C4-2B (cell line): ENCODE measurements at regions not wholly inside any gene's neighbourhood (a gene's known extent, or its start where the extent isn't known, plus 50 kb on each side); places are given as distances from the start of the nearest gene placed in this dataset.

Experiments used
- ZFX ChIP-seq: fragments of 450-650 bp; IDR thresholded peaks from 2 replicates; pipeline ENCODE4 v1.6.1; 2017
- TF ChIP-seq, protein P1 (sequence below): fragments of 450-650 bp; conservative IDR thresholded peaks from 2 replicates; pipeline ENCODE4 v1.5.1; 2017; ENCODE audit warnings: mild to moderate bottlenecking

DNA sequence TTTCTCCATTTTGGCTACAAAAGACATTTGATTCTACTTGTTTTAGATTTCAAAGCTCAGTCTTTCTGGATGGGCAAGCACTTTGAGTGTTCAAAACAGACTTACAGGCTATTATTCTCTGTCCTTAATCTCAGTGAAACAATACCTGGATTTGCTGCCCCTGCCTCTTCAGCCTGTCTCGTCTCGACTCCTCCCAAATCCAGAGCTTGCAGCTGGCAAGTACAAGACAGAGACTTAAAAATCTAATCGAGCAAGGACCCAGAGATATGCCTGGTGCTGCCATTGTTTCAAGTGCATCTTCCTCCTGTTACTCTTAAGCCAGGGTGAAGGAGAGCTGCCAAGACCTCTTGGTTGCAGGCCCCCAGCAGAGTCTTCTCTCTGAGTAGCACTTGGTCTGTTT lies 59.2 kb downstream of the LRRC30 start:
- TF ChIP-seq, protein P1, sequence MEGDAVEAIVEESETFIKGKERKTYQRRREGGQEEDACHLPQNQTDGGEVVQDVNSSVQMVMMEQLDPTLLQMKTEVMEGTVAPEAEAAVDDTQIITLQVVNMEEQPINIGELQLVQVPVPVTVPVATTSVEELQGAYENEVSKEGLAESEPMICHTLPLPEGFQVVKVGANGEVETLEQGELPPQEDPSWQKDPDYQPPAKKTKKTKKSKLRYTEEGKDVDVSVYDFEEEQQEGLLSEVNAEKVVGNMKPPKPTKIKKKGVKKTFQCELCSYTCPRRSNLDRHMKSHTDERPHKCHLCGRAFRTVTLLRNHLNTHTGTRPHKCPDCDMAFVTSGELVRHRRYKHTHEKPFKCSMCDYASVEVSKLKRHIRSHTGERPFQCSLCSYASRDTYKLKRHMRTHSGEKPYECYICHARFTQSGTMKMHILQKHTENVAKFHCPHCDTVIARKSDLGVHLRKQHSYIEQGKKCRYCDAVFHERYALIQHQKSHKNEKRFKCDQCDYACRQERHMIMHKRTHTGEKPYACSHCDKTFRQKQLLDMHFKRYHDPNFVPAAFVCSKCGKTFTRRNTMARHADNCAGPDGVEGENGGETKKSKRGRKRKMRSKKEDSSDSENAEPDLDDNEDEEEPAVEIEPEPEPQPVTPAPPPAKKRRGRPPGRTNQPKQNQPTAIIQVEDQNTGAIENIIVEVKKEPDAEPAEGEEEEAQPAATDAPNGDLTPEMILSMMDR: no peak
- no peak for TF ChIP-seq ZFX
